T-cell (primary cell): ENCODE measurements at regions not wholly inside any gene's neighbourhood (a gene's known extent, or its start where the extent isn't known, plus 50 kb on each side); places are given as distances from the start of the nearest gene placed in this dataset.

Source experiments
- ATAC-seq, 4 experiments: fragments of 200-7000 bp in 3 of 4; fragments of 150-1000 bp in 1 of 4; cut with Tn5 transposase; replicated peaks in 1 of 4; 1 replicate in 3 of 4; 2 replicates in 1 of 4; pipeline ENCODE4 v1.10.0; 2021; ENCODE audit warnings: moderate library complexity in 3 of 4, mild to moderate bottlenecking in 2 of 4, moderate number of reproducible peaks in 1 of 4
- CTCF ChIA-PET, 2 donors: fragments of 300-600 bp; sonication (Branson Sonifier 250); formaldehyde crosslinking; loops; one replicate each; lab custom pipeline; 2022; ENCODE audit warnings: antibody characterized with exemption in 2 of 2; lab: Charles Lee
- POLR2A ChIA-PET, 2 donors: fragments of 300-600 bp; sonication (Branson Sonifier 250); formaldehyde crosslinking; loops; one replicate each; lab custom pipeline; 2022; ENCODE audit warnings: antibody characterized with exemption in 2 of 2; lab: Charles Lee
- DNase-seq, 35 experiments: peaks; one replicate each; pipeline versions ENCODE4 v3.0.0 to v3.0.0-alpha.2; 2013 to 2023
- H3K27ac ChIP-seq: one replicate; pipeline ENCODE4 v1.5.1; 2013; ENCODE audit warnings: low read length
- H3K27me3 ChIP-seq, 2 experiments: replicated peaks in 1 of 2; 1 replicate in 1 of 2; 2 replicates in 1 of 2; pipeline versions ENCODE4 v1.6.1 to v1.7.0; 2013; ENCODE audit warnings: low read length in 1 of 2, mixed read lengths in 1 of 2; ENCODE audit not compliant: control insufficient read depth in 2 of 2, insufficient read depth in 2 of 2; ENCODE audit errors: extremely low read depth in 1 of 2
- H3K36me3 ChIP-seq, 2 donors: 1 replicate in 1 of 2; 2 replicates in 1 of 2; pipeline versions ENCODE4 v1.6.1 to v1.7.0; 2013; ENCODE audit warnings: low read length in 1 of 2; ENCODE audit not compliant: control insufficient read depth in 2 of 2, insufficient read depth in 1 of 2; ENCODE audit errors: extremely low read depth in 1 of 2
- H3K4me1 ChIP-seq, 2 experiments: 1 replicate in 1 of 2; 2 replicates in 1 of 2; pipeline versions ENCODE4 v1.6.1 to v1.7.0; 2013; ENCODE audit warnings: low read length in 2 of 2, mixed read lengths in 1 of 2; ENCODE audit not compliant: insufficient read depth in 2 of 2, control insufficient read depth in 1 of 2; ENCODE audit errors: extremely low read depth in 1 of 2
- H3K4me3 ChIP-seq, 2 donors: 1 replicate in 1 of 2; 2 replicates in 1 of 2; pipeline versions ENCODE4 v1.5.1 to v1.7.0; 2013; ENCODE audit warnings: mild to moderate bottlenecking in 2 of 2, low read length in 1 of 2, moderate library complexity in 1 of 2; ENCODE audit not compliant: control insufficient read depth in 1 of 2; ENCODE audit errors: extremely low read depth in 1 of 2
- H3K9me3 ChIP-seq: 2 replicates; pipeline ENCODE4 v1.7.0; 2013
- H3K27ac Mint-ChIP-seq, 2 donors: one replicate each; pipeline ENCODE4 v1.8.0; 2020 to 2021; ENCODE audit warnings: mild to moderate bottlenecking in 2 of 2, mixed read lengths in 2 of 2
- H3K27me3 Mint-ChIP-seq, 2 donors: one replicate each; pipeline ENCODE4 v1.8.0; 2021 to 2022; ENCODE audit warnings: mixed read lengths in 2 of 2
- H3K36me3 Mint-ChIP-seq: one replicate; pipeline ENCODE4 v1.8.0; 2021; ENCODE audit warnings: mixed read lengths
- H3K4me1 Mint-ChIP-seq, 3 donors: one replicate each; pipeline ENCODE4 v1.8.0; 2020 to 2022; ENCODE audit warnings: mixed read lengths in 3 of 3, mild to moderate bottlenecking in 1 of 3
- H3K4me3 Mint-ChIP-seq, 3 donors: one replicate each; pipeline ENCODE4 v1.8.0; 2020 to 2022; ENCODE audit warnings: mild to moderate bottlenecking in 3 of 3, mixed read lengths in 3 of 3, moderate library complexity in 3 of 3
- H3K9me3 Mint-ChIP-seq, 3 donors: one replicate each; pipeline ENCODE4 v1.8.0; 2020 to 2022; ENCODE audit warnings: mixed read lengths in 3 of 3
- WGBS: methylation state at CpG from one replicate; pipeline ENCODE4 v1.1.5; 2013; ENCODE audit warnings: missing lambda C conversion rate; ENCODE audit not compliant: insufficient coverage; 5-methylcytosine and 5-hydroxymethylcytosine counted together

DNA sequence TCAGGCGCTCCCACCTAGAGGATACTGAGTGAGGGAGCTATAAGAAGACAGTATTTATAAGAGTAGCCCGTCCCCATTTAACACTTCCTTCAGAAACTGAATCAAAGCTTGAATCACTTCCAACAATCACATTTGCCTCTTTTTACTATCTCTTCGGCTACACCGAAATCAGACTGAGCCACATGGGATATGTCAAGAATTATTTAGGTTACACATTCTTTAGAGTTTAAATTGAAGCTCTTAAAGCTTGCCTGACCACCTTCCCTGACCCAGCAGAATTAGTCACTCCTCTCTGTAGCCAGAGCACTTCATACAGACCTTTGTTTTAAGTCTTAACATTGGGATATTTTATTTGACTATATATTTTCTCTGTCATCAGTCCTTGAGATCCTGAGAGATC, 163.7 kb downstream of the MAFB start:
- Histone ChIP-seq H3K27ac (no peak overlapping the region), H3K9me3 (no peaks in the 10 kb centered on the region), H3K27me3 (peaks cover 0 to 6% of the 10 kb centered on the region in 2 experiments), H3K36me3 (no peaks in the 10 kb centered on the region), H3K4me1 (no peaks in the 10 kb centered on the region), H3K4me3 (no peak overlapping the region)
- ChIA-PET CTCF (no interaction called here), POLR2A (no interaction called here)
- ATAC-seq (no peak), DNase-seq (no peak)
- no peak overlapping the region for H3K27ac Mint-ChIP-seq
- H3K9me3 Mint-ChIP-seq, result peaks cover 0 to 9% (median 0%) of the 10 kb centered on the region in 3 donors
- H3K4me3 Mint-ChIP-seq, result no peak overlapping the region
- WGBS, result no CpG with 5 or more reads among the region's 4 CpGs
- no peaks in the 10 kb centered on the region for H3K4me1 Mint-ChIP-seq
- H3K36me3 Mint-ChIP-seq, result no peaks in the 10 kb centered on the region
- peaks cover 4 to 8% of the 10 kb centered on the region in 2 donors for H3K27me3 Mint-ChIP-seq

- H3K4me3 Mint-ChIP-seq, result no peak overlapping the region
- POLR2A ChIA-PET, result no interaction called here
- no peaks in the 10 kb centered on the region for H3K9me3 ChIP-seq
- H3K36me3 ChIP-seq, result no peaks in the 10 kb centered on the region
- H3K27ac ChIP-seq, result no peak overlapping the region
- CTCF ChIA-PET, result no interaction called here
- H3K27ac Mint-ChIP-seq, result no peak overlapping the region
- 63% methylated on average over 1 of the region's 2 CpGs for WGBS
- no peaks in the 10 kb centered on the region for H3K4me1 Mint-ChIP-seq
- H3K27me3 ChIP-seq, result peaks cover 0 to 9% of the 10 kb centered on the region in 2 experiments
- DNase-seq (no peak), ATAC-seq (no peak)
- H3K4me1 ChIP-seq, result no peaks in the 10 kb centered on the region
- H3K36me3 Mint-ChIP-seq, result no peaks in the 10 kb centered on the region
- H3K27me3 Mint-ChIP-seq, result peaks cover 5 to 8% of the 10 kb centered on the region in 2 donors
- H3K4me3 ChIP-seq, result no peak overlapping the region
- peaks cover 0 to 9% (median 0%) of the 10 kb centered on the region in 3 donors for H3K9me3 Mint-ChIP-seq
Observed at GRCh38 chr20:40524071-40524470, 165.0 kb downstream of the MAFB start.

GRCh38 chr20:40522405-40522804, 166.6 kb downstream of the MAFB start:
- Histone ChIP-seq H3K27me3 (peaks cover 0 to 9% of the 10 kb centered on the region in 2 experiments), H3K4me1 (no peaks in the 10 kb centered on the region), H3K9me3 (no peaks in the 10 kb centered on the region), H3K4me3 (no peak overlapping the region), H3K27ac (no peak overlapping the region), H3K36me3 (no peaks in the 10 kb centered on the region)
- Mint-ChIP-seq H3K9me3 (peaks cover 0 to 9% (median 0%) of the 10 kb centered on the region in 3 donors), H3K27me3 (peaks cover 5 to 13% of the 10 kb centered on the region in 2 donors), H3K27ac (no peak overlapping the region), H3K36me3 (no peaks in the 10 kb centered on the region), H3K4me1 (no peaks in the 10 kb centered on the region), H3K4me3 (no peak overlapping the region)
- CTCF ChIA-PET, result no interaction called here
- no CpG with 5 or more reads among the region's 1 CpG for WGBS
- POLR2A ChIA-PET, result no interaction called here
- ATAC-seq, result no peak
- DNase-seq, result no peak

GRCh38 chr20:40521962-40522361, 167.1 kb downstream of the MAFB start:
- Mint-ChIP-seq H3K4me1 (no peaks in the 10 kb centered on the region), H3K27me3 (peaks cover 4 to 16% of the 10 kb centered on the region in 2 donors), H3K4me3 (no peak overlapping the region), H3K27ac (no peak overlapping the region), H3K36me3 (no peaks in the 10 kb centered on the region), H3K9me3 (peaks cover 0 to 9% (median 0%) of the 10 kb centered on the region in 3 donors)
- H3K9me3 ChIP-seq, result no peaks in the 10 kb centered on the region
- H3K27me3 ChIP-seq, result peaks cover 0 to 9% of the 10 kb centered on the region in 2 experiments
- no peaks in the 10 kb centered on the region for H3K4me1 ChIP-seq
- no CpG with 5 or more reads among the region's 1 CpG for WGBS
- CTCF ChIA-PET, result no interaction called here
- H3K27ac ChIP-seq, result no peak overlapping the region
- no peaks in the 10 kb centered on the region for H3K36me3 ChIP-seq
- POLR2A ChIA-PET, result no interaction called here
- DNase-seq, result no peak
- no peak overlapping the region for H3K4me3 ChIP-seq
- ATAC-seq, result no peak

DNA sequence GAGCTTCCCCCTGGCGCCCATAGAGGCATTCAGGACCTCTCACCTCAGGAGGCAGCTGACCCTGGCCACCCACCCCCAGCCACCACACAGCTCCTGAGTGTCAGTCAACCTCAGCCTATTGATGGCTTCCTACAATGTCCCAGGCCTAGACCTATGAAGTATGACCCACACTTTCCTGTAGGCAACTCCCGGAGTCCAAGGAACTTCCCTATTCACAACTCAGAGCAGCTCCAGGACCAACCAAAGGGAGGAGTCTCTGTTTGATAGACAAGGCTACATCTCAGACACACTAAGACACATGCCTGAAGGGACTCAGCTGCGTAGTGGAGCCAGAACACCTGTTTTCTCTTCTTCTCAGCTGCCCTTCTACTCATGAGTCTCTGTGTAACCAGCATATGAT, 169.1 kb downstream of the MAFB start:
- POLR2A ChIA-PET, result no interaction called here
- H3K4me1 ChIP-seq, result no peaks in the 10 kb centered on the region
- peaks cover 0 to 9% of the 10 kb centered on the region in 2 experiments for H3K27me3 ChIP-seq
- H3K36me3 ChIP-seq, result no peaks in the 10 kb centered on the region
- DNase-seq (no peak), ATAC-seq (no peak)
- Mint-ChIP-seq H3K4me1 (no peaks in the 10 kb centered on the region), H3K36me3 (no peaks in the 10 kb centered on the region), H3K27ac (no peak overlapping the region), H3K4me3 (no peak overlapping the region), H3K9me3 (peaks cover 0 to 9% (median 0%) of the 10 kb centered on the region in 3 donors), H3K27me3 (peaks cover 4 to 16% of the 10 kb centered on the region in 2 donors)
- H3K27ac ChIP-seq, result no peak overlapping the region
- WGBS, result 61% methylated on average over 2 of the region's 3 CpGs
- no peak overlapping the region for H3K4me3 ChIP-seq
- no peaks in the 10 kb centered on the region for H3K9me3 ChIP-seq
- CTCF ChIA-PET, result no interaction called here

DNA sequence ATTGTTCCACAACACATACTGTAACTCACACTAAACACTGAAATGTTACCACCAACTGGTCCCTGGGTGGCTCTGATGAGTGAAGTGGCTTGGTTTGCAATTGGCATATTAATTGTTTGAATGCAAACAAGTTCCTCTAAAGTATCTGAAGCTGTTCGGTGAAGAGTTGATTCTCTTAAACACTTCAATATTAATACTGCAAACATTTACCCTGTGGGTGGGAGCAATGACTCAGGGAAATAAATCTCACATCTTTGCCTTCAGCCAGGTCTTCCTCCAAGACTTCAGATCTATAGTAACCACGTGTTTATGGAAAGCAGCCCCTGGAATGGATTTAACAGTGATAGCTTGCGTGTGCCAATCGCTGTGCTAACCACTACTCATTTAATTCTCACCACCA, 176.0 kb downstream of the MAFB start:
- WGBS, result 20% methylated on average over 1 of the region's 4 CpGs
- no peak overlapping the region for H3K27ac Mint-ChIP-seq
- CTCF ChIA-PET, result no interaction called here

GRCh38 chr20:40512591-40512990, 176.4 kb downstream of the MAFB start:
- Mint-ChIP-seq H3K4me3 (no peak overlapping the region), H3K27me3 (peaks cover 0 to 21% of the 10 kb centered on the region in 2 donors), H3K9me3 (peaks cover 0 to 4% (median 0%) of the 10 kb centered on the region in 3 donors), H3K4me1 (no peaks in the 10 kb centered on the region), H3K27ac (no peak overlapping the region), H3K36me3 (no peaks in the 10 kb centered on the region)
- H3K4me1 ChIP-seq, result no peaks in the 10 kb centered on the region
- H3K9me3 ChIP-seq, result no peaks in the 10 kb centered on the region
- H3K27ac ChIP-seq, result no peak overlapping the region
- H3K4me3 ChIP-seq, result no peak overlapping the region
- no CpG with 5 or more reads among the region's 4 CpGs for WGBS
- ChIA-PET POLR2A (no interaction called here), CTCF (no interaction called here)
- H3K36me3 ChIP-seq, result no peaks in the 10 kb centered on the region
- ATAC-seq (no peak), DNase-seq (no peak)
- peaks cover 0 to 11% of the 10 kb centered on the region in 2 experiments for H3K27me3 ChIP-seq

More for the DNA sequence above, 176.0 kb downstream of the MAFB start:
- Histone ChIP-seq H3K9me3 (no peaks in the 10 kb centered on the region), H3K27me3 (peaks cover 0 to 11% of the 10 kb centered on the region in 2 experiments), H3K4me1 (no peaks in the 10 kb centered on the region), H3K4me3 (no peak overlapping the region), H3K36me3 (no peaks in the 10 kb centered on the region), H3K27ac (no peak overlapping the region)
- Mint-ChIP-seq H3K9me3 (peaks cover 0 to 4% (median 0%) of the 10 kb centered on the region in 3 donors), H3K4me1 (no peaks in the 10 kb centered on the region), H3K36me3 (no peaks in the 10 kb centered on the region), H3K4me3 (no peak overlapping the region), H3K27me3 (peaks cover 0 to 20% of the 10 kb centered on the region in 2 donors)
- POLR2A ChIA-PET, result no interaction called here
- ATAC-seq (no peak), DNase-seq (no peak)
